ENCODE measurements at regions not wholly inside any gene's neighbourhood (a gene's known extent, or its start where the extent isn't known, plus 50 kb on each side); places are given as distances from the start of the nearest gene placed in this dataset.

GRCh38 chr3:21290557-21290956 lies 460.5 kb downstream of the ZNF385D start:
- TF ChIP-seq EZH2 (IDR thresholded peaks at IDR 0.05; ENCODE audit: insufficient read depth, poor library complexity, severe bottlenecking) (no peak), EZH2phosphoT487 (IDR thresholded peaks at IDR 0.05; ENCODE audit: insufficient read depth, low read depth) (no peak)
